Body of pancreas (tissue), 4 donors: ENCODE measurements at regions not wholly inside any gene's neighbourhood (a gene's known extent, or its start where the extent isn't known, plus 50 kb on each side); places are given as distances from the start of the nearest gene placed in this dataset.

Experiments
- POLR2A ChIP-seq, 3 donors: fragments of 450-650 bp; IDR thresholded peaks; one replicate each; pipeline ENCODE4 v1.6.1; 2016; ENCODE audit warnings: antibody characterized with exemption in 3 of 3, mild to moderate bottlenecking in 2 of 3
- TF ChIP-seq, protein P1 (sequence below), 7 experiments: fragments of 450-650 bp in 4 of 7; fragments of 200-600 bp in 3 of 7; sonication (generic) in 3 of 7; IDR thresholded peaks; one replicate each; pipeline ENCODE4 v1.5.1; 2016 to 2019; ENCODE audit warnings: antibody characterized with exemption in 7 of 7

DNA sequence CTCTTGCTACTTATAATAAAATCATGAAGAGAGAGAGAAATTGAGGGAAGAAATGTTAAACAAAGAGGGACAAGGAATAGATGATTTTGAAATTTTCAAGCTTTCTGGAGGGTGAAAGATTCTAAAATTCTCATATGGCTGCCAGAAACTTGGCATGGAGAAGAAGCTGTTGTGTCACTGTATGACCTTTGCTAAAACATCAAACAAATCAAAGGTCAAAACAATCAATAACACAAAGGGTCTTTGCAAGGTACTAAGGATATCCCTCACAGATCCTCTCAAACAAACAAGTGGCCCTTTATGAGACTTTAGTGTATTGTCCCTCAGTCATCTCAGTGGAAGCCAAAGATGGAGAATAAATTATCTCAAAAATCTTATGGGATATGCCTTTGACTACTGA is 1039.2 kb upstream of the MIR17HG start:
- TF ChIP-seq POLR2A (IDR thresholded peaks at IDR 0.05): no peak
- TF ChIP-seq, protein P1, sequence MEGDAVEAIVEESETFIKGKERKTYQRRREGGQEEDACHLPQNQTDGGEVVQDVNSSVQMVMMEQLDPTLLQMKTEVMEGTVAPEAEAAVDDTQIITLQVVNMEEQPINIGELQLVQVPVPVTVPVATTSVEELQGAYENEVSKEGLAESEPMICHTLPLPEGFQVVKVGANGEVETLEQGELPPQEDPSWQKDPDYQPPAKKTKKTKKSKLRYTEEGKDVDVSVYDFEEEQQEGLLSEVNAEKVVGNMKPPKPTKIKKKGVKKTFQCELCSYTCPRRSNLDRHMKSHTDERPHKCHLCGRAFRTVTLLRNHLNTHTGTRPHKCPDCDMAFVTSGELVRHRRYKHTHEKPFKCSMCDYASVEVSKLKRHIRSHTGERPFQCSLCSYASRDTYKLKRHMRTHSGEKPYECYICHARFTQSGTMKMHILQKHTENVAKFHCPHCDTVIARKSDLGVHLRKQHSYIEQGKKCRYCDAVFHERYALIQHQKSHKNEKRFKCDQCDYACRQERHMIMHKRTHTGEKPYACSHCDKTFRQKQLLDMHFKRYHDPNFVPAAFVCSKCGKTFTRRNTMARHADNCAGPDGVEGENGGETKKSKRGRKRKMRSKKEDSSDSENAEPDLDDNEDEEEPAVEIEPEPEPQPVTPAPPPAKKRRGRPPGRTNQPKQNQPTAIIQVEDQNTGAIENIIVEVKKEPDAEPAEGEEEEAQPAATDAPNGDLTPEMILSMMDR (IDR thresholded peaks at IDR 0.05): no peak
